NCI-H460 (cell line): ENCODE measurements at regions not wholly inside any gene's neighbourhood (a gene's known extent, or its start where the extent isn't known, plus 50 kb on each side); places are given as distances from the start of the nearest gene placed in this dataset.
"Not testable (repeated sequence)": the region's sequence is repeated elsewhere in the genome, so short reads cannot be mapped to it uniquely, and the experiment has no call there.

Experiments used
- DNase-seq: peaks from one replicate; pipeline ENCODE4 v3.0.0-alpha.2; 2016; ENCODE audit warnings: low read depth; ENCODE audit errors: extremely low read depth

DNA sequence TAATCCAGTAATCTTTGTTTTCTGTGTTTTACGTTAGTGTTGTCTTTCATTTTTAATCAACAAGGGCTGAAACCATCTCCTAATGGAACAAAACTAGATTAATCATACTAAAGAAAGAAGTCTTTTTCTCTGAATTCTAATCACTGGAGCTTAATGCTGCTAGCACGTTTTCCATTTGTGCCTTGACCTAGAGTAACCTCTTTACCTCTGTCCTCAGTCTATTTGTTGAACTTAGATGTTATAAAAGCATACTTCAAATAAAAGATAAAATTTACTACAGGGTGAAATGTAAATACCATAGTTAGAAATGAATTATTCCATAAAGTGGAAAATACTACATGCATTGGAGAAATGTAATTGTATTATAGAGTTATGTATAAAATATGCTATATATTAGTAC is 207.1 kb downstream of the NKX6-1 start:
- DNase-seq, result no peak

DNA sequence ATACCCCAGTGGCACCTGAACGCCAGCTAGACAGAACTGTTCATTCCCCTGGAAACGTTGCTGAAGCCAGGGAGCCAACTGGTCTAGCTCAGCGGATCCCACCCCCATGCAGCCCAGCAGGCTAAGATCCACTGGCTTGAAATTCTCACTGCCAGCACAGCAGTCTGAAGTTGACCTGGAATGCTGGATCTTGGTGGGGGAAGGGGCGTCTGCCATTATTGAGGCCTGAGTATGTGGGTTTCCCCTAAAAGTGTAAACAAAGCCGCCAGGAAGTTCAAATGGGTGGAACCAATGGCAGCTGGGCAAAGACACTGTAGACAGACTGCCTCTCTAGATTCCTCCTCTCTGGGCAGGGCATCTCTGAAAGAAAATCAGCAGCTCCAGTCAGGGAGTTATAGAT is 213.0 kb downstream of the NKX6-1 start:
- DNase-seq, result no peak

DNA sequence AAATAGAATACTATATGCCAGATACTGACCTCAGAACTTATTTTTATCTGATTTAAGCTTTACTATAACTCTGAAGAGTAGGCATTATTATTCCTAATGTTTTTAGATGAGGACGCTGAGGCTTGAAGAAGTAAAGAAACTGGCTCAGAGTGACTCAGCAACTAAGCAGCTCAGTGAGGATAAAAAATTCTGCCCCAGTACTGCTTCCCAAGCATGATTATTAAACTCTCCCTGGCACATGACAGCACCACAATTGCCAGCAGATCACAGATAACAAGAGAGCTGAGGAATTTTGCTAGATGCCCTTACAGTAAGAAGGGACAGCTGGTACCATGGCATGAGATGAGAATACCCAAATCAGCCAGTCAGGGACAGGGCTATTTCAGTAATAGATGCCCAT is 219.4 kb downstream of the NKX6-1 start:
- peak; percentile 49 for DNase-seq

DNA sequence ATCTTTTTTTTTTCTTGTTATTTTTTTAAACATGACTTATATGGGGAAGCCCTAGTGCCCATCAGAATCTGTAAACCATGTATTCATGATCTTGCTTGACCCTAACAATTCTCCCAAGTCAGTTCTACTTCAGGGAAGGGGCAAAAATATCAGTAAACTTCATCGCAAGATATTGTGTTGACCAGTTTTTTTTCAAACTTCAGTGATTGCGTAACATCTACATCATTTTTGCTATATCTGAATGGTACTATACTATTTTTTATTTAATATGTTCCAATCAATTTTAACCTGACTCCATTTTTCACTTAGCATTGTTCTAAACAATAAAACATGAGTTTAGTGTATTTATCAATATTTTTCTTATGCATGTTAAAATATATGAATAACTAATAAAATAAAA is 221.2 kb downstream of the NKX6-1 start:
- no peak for DNase-seq

DNA sequence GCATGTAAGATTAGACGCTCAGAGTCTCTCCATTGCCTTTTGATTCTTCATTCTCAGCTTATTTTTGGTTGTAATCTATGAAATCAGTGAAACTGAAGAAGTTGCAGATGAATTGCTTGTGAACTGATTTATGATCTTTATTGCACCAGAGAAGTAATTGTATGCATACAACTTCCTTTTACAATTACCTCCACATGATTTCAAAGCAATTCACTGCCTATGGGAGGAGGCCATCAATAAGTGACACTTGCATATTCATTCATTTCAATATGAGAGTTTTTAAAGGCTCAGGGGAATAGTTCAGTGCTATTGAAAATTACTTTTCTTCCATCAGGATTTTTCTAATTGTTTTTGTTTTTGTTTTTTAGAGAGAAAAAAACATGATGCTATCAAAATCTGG is 222.3 kb downstream of the NKX6-1 start:
- no peak for DNase-seq

DNA sequence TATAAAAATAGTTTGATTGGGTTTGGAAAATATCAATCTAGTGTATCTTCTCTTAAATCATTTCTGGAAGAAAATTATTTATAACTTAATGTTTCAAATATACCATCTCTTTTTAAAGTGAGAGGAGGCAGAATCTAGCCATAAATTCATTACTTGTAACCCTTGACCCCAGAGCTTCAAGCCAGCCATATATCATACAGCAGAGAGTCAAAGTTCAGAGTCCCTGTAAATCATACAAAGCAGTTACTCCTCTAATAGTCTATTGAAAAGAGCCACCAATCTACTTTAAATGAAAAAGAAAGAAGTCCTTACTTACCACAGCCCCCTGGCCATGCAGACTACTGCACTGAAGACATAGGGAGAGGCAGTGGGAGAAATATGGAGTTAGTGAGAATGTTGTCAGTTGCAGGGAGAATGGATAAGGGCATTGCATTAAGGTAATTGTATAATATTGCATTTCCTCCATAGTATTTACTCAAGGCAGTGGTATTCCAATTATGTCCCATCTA is 229.5 kb downstream of the NKX6-1 start:
- DNase-seq, result no peak

DNA sequence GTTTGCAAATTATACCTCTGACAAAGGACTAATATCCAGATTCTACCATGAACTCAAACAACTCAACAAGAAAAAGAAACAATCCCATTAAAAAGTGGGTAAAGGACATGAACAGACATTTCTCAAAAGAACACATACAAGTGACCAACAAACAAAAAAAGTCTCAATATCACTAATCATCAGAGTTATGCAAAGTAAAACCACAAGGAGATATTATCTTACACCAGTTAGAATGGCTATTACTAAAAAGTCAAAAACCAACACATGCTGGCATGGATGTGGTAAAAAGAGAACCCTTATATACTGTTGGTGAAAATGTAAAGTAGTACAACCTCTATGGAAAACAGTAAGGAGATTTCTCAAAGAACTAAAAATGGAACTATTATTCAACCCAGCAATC is 234.4 kb downstream of the NKX6-1 start:
- no peak for DNase-seq

DNA sequence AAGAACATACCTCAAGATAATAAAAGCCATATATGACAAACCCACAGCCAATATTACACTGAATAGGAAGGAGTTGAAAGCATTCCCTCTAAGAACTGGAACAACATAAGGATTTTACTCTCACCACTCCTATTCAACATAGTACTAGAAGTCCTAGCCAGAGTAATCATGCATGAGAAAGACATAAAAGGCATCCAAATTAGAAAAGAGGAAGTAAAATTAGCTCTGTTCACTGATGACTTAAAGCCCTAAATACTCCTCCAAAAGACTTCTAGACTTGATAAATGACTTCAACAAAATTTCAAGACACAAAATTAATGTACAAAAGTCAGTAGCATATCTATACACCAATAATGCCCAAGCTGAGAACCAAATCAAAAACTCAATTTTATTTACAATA is 235.7 kb downstream of the NKX6-1 start:
- DNase-seq, result no peak

DNA sequence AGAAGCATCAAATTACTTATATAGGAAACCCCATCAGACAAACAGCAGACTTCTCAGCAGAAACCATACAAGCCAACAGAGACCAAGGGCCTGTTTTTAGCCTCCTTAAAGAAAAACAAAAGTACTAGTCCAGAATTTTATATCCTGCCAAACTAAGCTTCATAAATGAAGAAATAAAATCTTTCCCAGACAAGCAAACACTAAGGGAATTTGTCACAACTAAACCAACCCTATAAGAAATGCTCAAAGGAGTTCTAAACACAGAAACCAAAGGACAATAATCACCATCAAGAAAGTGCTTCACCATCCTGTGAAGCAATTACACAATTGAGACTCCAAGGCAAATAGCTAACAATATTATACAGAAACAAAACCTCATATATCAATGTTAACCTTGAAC is 238.6 kb downstream of the NKX6-1 start:
- no peak for DNase-seq

DNA sequence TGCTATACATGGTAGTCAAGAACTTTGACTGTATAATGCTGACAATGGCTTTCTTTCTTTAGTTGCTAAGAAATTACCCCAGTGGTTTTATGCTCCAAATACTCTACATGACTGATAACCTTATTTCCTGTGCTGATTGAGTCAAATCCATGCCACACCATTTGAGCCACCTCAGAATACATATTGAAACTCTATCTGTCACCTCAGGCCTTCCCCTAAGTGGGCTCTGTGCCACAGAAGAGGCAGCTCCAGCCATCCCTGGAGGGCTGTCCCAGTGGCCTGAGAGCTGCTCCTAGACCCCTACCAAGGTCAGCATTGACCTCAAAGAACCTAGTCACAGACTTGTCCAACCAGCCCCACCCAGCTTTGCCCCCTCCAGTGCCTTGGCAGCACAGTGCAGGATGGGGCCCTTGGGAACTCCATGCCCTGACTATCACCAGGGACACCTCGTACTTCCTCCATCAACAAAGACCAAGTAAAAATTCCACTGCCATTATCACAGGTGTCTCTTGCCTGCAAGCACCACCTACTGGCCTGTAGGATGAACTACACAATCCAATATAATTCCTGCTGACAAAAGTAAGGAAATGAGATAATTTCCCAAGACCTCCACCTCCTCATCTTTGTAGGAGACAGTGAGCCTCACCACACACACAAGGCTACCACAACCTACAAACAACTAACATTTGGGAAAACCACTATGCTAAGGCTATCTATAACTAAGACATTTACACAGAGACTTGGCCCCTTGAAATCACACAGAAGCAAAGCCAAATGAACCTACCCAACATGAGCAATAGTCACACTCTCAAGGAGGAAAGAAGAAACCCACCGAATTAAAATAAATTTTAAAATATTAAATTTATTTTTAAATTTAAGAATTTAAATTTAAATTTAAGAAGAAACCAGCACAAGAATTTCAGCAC is 239.9 kb downstream of the NKX6-1 start:
- no peak for DNase-seq

DNA sequence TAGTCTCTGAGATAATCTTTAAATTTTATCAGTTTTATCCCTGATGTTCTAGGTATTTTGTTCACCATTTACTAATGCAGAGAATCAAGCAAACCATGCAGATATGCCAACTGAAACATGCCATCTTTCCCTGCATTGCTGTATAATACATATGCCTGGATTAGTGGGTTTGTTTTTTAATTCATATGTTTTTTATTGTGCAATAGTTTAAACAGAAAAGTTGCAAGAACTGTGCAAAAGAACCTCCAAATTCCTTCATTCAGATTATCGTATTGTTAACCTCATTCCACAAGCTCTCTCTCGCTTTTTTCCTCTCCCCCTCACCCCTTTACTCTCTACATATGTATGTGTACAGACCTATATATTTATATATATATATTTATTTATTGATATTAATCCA is 244.6 kb downstream of the NKX6-1 start:
- no peak for DNase-seq

DNA sequence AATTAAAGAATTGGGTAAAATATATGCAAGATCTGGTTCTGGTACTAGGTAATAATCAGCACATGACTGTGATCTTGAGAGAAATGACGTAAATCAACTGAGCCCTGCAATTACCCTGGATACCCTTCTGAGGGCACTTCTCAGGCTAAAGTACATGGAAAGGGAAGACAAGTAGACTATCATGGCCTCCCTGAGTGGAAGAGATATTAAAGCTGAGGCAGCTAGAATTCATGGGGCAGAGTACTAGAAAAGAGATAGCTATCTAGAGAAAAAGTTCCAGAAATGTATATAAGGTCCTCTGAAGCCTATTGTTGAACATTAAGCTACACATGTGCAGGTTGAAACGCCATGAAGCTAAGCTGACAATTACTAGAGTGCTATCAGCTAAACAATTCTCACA is 249.6 kb downstream of the NKX6-1 start:
- no peak for DNase-seq

DNA sequence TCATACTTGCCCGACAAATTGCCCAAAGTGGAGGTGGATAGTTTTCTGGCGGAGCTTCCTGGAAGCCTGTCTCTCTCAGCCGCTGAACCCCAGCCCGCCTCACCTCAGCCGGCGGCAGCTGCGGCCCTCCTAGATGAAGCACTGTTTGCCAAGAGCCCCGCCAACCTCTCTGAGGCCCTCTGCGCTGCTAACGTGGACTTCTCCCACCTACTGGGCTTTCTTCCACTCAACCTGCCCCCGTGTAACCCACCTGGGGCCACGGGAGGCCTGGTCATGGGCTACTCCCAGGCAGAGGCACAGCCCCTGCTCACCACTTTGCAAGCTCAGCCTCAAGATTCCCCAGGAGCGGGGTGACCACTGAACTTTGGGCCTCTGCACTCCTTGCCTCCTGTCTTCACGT is 254.1 kb downstream of the NKX6-1 start:
- DNase-seq, result not testable (repeated sequence)

DNA sequence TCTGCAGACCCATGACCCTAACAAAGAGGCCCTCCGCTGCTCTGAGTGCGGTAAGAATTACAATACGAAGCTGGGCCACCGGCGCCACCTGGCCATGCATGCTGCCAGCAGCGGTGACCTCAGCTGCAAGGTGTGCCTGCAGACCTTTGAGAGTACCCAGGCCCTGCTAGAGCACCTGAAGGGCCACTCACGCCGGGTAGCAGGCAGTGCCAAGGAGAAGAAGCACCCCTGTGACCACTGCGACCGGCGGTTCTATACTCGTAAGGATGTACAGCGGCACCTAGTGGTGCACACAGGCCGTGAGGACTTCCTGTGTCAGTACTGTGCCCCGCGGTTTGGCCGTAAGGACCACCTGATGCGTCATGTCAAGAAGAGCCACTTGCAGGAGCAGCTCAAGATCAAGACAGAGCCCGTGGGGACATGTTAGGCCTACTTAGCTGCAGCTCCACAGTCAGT is 254.7 kb downstream of the NKX6-1 start:
- DNase-seq, result not testable (repeated sequence)

DNA sequence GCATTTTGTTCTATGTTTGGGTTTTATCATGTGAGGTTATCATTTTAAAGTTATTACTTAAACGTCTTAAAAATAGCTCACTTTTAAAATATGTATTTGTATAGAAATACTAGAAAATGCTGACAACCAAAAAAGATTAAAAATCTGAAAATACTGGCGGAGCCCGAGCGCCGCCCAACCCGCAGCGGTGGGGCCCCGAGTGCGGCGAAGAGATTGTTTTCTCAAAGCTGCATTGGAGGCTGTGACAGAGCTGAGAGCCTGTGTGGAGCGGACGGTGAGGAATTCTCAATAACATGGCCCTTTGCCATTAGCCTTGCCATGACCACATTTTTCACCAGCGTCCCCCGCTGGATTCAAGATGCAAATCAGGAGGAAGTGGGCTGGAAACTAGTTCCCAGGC is 255.4 kb downstream of the NKX6-1 start:
- DNase-seq, result no peak

DNA sequence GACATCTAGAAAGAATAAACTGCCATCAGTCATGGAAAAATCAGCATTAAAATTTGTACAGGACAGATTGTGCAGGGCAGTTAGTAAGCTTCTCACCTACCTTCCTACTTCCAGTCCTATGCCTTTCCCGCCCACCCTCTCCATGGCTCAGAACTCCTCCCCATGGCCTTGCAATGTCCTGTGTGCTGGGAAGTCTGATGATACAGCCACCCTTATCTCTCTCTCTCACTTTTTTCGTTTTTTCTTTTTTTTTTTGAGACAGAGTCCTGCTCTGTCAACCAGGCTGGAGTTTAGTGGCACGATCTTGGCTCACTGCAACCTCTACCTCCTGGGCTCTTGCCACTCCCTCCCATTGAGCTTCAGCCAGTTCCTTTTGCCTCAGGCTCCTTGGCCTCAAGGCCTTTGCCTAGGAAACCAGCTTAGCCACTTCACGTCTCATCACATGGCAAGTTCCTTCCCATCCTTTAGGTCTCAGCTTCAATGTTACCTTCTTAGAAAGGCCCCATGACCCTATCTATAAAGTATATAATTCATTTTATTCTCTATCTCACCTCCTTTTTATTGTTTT is 259.7 kb downstream of the NKX6-1 start:
- no peak for DNase-seq

DNA sequence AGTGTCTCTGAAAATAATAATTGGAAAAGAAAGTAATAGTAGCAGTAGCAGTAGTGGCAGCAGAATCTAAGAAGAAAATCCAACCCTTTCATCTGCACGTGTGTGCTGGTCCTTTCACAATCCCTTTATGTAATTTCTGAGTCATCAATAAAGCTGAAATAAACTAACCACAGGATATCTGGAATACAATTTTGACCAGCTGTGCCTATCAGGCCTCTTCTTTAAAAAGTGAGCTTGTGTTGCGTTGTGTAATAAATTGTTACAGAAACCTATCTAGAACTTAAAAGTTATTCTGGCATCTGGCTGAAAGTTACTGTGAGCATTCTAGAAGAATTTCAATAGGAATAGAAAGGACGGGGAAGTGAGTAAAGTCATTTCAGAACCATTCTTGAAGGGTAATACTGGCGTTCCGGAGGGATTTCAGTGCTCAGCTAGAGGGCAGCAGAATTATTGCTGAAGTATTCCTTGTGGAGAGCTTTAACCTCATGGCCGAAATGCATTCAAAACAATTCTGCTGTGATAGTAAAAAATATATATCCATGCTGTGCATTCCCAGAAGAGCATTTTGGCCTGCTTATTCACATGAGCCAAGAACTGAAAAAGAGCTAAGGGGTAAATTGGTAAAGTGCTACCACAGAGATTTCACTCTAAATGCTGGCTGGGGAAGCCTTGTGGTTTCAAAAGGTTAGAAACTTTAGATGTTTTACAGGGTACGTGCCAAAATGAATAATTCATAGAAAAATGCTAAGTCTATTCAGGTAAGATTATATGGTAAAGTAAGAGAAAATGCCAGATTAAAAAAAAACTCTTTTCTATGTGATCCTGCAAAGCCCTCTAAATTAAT is 260.6 kb downstream of the NKX6-1 start:
- no peak for DNase-seq

DNA sequence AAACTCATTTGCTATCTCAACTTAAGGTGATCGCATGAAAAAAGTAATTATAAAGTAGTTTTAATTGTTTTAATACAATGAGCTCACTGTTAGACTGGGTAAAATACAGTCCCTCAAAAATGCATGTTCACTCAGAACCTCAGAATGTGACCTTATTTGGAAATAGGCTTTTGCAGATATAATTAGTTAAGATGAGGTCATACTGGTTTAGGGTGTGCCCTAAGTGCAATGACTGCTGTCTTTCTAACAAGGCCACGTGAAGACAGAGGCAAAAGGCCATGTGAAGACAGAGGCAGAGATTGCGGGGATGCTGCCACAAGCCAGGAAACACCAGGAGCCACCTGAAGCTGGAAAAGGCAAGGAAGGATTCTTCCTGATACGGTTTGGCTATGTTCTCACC is 262.1 kb downstream of the NKX6-1 start:
- DNase-seq, result no peak

DNA sequence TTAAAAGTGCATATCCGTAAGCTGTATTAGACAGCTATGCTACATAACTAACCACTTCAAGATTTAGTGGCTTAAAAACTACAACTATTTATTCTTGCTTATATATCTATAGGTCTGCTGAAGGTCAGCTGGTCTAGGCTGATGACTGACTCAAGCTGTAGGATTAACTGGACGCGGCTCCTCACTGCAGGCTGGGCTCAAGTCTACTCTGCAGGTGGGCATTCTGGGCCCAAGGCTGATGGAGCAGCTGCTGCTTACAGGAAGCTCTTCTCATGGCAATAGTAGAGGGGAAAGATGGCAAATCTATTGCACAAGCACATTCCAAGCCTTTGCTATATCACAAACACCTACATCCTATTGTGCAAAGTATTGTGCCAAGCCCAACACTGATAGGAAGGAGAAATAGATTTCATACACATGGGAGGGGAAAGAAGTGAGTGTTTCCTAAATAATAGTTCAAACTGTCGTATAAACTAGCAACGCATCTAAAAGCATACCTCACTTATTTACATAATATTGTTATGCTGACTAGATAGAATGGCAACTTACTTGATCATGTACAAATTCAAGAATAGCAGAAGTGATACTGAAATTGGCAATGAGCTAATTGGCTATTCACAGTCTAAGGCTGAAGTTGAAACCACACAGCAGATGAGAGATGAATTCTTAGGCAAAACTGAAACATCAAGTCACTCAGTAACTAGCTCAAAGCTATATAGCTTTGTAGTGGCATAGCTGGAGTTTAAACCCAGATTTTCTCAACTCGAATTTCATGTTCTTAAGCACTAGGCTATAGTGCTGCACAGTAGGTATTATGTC is 263.8 kb downstream of the NKX6-1 start:
- no peak for DNase-seq
